ENCODE measurements at regions not wholly inside any gene's neighbourhood (a gene's known extent, or its start where the extent isn't known, plus 50 kb on each side); places are given as distances from the start of the nearest gene placed in this dataset.

DNA sequence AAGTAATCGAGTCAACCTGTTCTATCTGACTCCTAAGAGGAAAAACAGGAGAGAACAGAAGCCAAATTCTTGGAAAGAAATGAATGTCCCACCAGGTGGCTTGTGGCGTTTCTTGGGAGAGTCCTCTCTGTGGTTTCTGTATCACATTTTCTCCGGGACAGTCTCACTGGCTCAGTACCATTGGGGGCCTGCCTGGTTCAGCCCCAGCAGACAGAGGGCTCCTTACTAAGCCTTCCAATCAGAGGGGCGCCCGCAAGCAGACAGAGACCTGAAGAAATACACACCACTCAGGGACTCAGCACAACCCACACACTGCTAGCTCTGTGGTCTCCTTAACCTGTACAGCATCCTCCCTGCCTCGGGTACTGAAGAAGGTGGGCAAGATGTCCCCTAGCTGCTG lies 302.1 kb downstream of the TLE3 start:
- peaks cover 9% of the 10 kb centered on the region for H3K4me1 ChIP-seq
- ChIA-PET POLR2A (no interaction called here), CTCF (interaction anchor here (0.7 to 1.4 kb wide), 4 partner anchors 10 to 304 kb away, joined by 3 to 6 read pairs (median 4); no protein-coding TSS in a partner anchor)
- H3K4me3 ChIP-seq, result no peak overlapping the region
- TF ChIP-seq ZNF302 (CRISPR knock-in tag; IDR thresholded peaks at IDR 0.05), result no peak
- TF ChIP-seq CBX8 (IDR thresholded peaks at IDR 0.05), result no peak
- no peak for TF ChIP-seq ZC3H11A (IDR thresholded peaks at IDR 0.05)
- TF ChIP-seq ZSCAN20 (CRISPR knock-in tag; IDR thresholded peaks at IDR 0.05), result no peak
- no peak for TF ChIP-seq POLR2A (IDR thresholded peaks at IDR 0.05; ENCODE audit: low read length)
- TF ChIP-seq RFX5 (IDR thresholded peaks at IDR 0.05), result no peak
- TF ChIP-seq HOXB5 (CRISPR knock-in tag; IDR thresholded peaks at IDR 0.05), result no peak
- TF ChIP-seq RCOR1 (IDR thresholded peaks at IDR 0.05; ENCODE audit: low read depth, low read length), result no peak
- TF ChIP-seq RARB (CRISPR knock-in tag; IDR thresholded peaks at IDR 0.05), result no peak
- TF ChIP-seq JUNB (IDR thresholded peaks at IDR 0.05), result no peak
- no peak for TF ChIP-seq FOSB (CRISPR knock-in tag; IDR thresholded peaks at IDR 0.05)
- no peak for TF ChIP-seq EP300 (IDR thresholded peaks at IDR 0.05)
- TF ChIP-seq FOSL2 (IDR thresholded peaks at IDR 0.05), result no peak
- TF ChIP-seq FOSL2 (CRISPR knock-in tag; IDR thresholded peaks at IDR 0.05), result no peak
- WGBS (ENCODE audit: missing lambda C conversion rate), result 66% methylated on average over 6 of the region's 6 CpGs
- FAIRE-seq (no peak), DNase-seq (ENCODE audit: low read depth in 1 of 2, low spot score in 1 of 2) (no peak), ATAC-seq (no peak)
- no peak overlapping the region for H3K4me2 ChIP-seq
- peaks cover 9% of the 10 kb centered on the region for H3K9me3 ChIP-seq
- no peak overlapping the region for H3K27ac ChIP-seq

DNA sequence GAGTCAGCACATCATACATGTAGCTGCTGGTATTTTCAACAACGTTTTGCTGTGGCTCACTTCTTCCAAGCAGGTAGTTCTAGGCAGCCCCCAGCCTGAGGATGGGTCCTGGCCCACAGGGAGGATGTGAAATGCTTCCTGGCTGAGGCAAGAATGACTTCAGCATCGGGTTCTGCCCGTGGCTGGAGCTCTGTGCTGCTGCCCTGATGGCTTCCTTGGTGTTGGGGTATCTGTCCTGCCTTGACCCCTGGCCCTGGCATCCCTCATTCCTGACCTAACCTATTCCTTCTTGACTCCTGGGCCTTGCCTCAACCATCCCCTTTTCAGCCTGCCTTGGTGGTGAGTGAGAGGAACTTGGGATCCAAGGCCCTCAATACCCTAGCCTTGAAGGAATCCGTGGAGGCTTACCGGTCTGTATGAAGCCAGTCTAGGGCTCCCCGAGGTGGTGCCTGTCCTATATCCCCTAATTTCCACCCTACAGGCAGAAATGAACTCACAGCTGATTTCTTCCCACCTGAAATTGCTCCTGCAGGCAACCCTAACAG lies 300.6 kb downstream of the TLE3 start:
- no peaks in the 10 kb centered on the region for H3K9me3 ChIP-seq
- FAIRE-seq (no peak), DNase-seq (ENCODE audit: low read depth in 1 of 2, low spot score in 1 of 2) (no peak), ATAC-seq (no peak)
- POLR2A ChIA-PET, result no interaction called here
- H3K4me1 ChIP-seq, result peaks cover 9% of the 10 kb centered on the region
- H3K4me2 ChIP-seq, result no peak overlapping the region
- no peak overlapping the region for H3K27ac ChIP-seq
- H3K4me3 ChIP-seq, result no peak overlapping the region
- TF ChIP-seq MAZ (IDR thresholded peaks at IDR 0.05; ENCODE audit: borderline replicate concordance, low read depth, low read length), result no peak
- peak; percentile 31 for TF ChIP-seq MAFK (IDR thresholded peaks at IDR 0.05; ENCODE audit: partially characterized antibody)
- no peak for TF ChIP-seq NR3C1 (IDR thresholded peaks at IDR 0.05)
- WGBS (ENCODE audit: missing lambda C conversion rate), result 26% methylated on average over 6 of the region's 6 CpGs
- CTCF ChIA-PET, result interaction anchor here (1.6 kb wide), 1 partner anchor 63 kb away, joined by 3 read pairs; no protein-coding TSS in a partner anchor

DNA sequence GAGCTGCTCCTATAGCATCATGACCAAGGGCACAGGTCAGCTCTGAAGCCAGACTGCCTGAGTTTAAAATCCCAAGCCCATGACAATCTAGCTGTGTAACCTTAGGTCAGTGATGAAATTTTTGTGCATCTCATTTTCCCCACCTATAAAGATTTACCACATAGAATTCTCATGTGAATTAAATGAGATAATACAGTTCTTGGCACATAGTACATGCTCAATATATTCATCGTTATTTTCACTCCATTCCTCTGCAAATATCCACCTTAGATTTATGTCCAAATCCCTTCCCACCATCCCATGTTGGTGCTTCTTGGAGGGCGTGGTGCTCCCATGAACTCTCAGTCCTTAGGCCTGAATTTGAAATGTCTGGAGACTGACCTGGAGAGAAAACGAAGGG lies 300.1 kb downstream of the TLE3 start:
- no peak for ATAC-seq
- CTCF ChIA-PET, result interaction anchor here (1.6 kb wide), 1 partner anchor 62 kb away, joined by 3 read pairs; no protein-coding TSS in a partner anchor

DNA sequence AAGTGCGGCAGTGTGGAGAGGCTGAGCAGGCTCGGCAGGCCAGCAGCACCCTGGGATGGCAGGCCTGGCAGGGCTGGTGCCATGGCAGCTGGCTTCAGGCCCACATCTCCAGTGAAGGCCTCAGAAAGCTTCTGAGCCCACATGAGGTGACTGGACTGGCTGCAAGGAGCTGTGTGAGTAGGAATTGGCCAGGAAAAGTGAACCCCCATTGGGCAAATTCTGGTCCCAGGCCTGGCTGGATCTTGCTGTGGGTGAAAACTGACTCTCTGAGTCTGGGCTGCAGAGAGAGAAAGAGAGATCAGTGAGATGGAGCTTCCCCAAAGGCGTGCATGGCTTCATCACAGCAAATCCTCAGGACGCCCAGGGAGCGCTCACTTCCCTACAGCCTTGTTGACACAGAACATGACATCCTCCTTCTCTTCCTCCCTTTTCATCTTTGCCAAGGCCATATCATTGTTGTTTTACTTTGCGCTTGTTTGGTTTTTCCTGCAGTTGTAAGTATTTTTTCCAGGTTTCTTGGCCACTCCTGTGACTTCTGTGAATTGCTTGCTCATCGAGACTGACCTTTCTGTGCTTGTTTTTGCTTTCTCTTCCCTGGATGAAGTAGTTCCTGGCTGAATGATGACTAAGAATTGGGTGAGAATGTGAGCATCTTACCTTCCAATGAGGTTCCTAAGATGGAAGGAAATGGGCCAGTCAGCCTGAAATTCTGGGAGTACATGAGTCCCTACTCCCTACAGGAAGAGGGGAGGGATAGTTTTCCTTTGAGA lies 299.1 kb downstream of the TLE3 start:
- no peak for DNase-seq (ENCODE audit: low read depth in 1 of 2, low spot score in 1 of 2)
- peaks cover 9% of the 10 kb centered on the region for H3K4me1 ChIP-seq
- no peak overlapping the region for H3K4me3 ChIP-seq
- no peak overlapping the region for H3K4me2 ChIP-seq
- 71% methylated on average over 7 of the region's 7 CpGs for WGBS (ENCODE audit: missing lambda C conversion rate)
- H3K27ac ChIP-seq, result no peak overlapping the region
- FAIRE-seq, result no peak
- H3K9me3 ChIP-seq, result no peaks in the 10 kb centered on the region
- CTCF ChIA-PET, result interaction anchor here (1.6 kb wide), 1 partner anchor 61 kb away, joined by 3 read pairs; no protein-coding TSS in a partner anchor
- ATAC-seq, result no peak
- POLR2A ChIA-PET, result no interaction called here
- no peak for TF ChIP-seq GATA3 (IDR thresholded peaks at IDR 0.05; ENCODE audit: borderline replicate concordance)
- no peak for TF ChIP-seq TFCP2L1 (CRISPR knock-in tag; IDR thresholded peaks at IDR 0.05)
- TF ChIP-seq RFX5 (IDR thresholded peaks at IDR 0.05), result no peak
- TF ChIP-seq POLR2AphosphoS2 (conservative IDR thresholded peaks at IDR 0.05; ENCODE audit: low read length), result no peak
- TF ChIP-seq NFE2L2 (conservative IDR thresholded peaks at IDR 0.05; ENCODE audit: low read length), result no peak
- TF ChIP-seq, protein P1, sequence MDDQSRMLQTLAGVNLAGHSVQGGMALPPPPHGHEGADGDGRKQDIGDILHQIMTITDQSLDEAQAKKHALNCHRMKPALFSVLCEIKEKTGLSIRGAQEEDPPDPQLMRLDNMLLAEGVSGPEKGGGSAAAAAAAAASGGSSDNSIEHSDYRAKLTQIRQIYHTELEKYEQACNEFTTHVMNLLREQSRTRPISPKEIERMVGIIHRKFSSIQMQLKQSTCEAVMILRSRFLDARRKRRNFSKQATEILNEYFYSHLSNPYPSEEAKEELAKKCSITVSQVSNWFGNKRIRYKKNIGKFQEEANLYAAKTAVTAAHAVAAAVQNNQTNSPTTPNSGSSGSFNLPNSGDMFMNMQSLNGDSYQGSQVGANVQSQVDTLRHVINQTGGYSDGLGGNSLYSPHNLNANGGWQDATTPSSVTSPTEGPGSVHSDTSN (IDR thresholded peaks at IDR 0.05), result no peak
- no peak for TF ChIP-seq JUN (IDR thresholded peaks at IDR 0.05)
- TF ChIP-seq EHMT2 (IDR thresholded peaks at IDR 0.05; ENCODE audit: low read depth), result no peak
- no peak for TF ChIP-seq ZC3H11A (IDR thresholded peaks at IDR 0.05)
- TF ChIP-seq, protein P2, sequence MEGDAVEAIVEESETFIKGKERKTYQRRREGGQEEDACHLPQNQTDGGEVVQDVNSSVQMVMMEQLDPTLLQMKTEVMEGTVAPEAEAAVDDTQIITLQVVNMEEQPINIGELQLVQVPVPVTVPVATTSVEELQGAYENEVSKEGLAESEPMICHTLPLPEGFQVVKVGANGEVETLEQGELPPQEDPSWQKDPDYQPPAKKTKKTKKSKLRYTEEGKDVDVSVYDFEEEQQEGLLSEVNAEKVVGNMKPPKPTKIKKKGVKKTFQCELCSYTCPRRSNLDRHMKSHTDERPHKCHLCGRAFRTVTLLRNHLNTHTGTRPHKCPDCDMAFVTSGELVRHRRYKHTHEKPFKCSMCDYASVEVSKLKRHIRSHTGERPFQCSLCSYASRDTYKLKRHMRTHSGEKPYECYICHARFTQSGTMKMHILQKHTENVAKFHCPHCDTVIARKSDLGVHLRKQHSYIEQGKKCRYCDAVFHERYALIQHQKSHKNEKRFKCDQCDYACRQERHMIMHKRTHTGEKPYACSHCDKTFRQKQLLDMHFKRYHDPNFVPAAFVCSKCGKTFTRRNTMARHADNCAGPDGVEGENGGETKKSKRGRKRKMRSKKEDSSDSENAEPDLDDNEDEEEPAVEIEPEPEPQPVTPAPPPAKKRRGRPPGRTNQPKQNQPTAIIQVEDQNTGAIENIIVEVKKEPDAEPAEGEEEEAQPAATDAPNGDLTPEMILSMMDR (IDR thresholded peaks at IDR 0.05), result no peak
- TF ChIP-seq CBX8 (IDR thresholded peaks at IDR 0.05), result no peak
- no peak for TF ChIP-seq FOSL2 (IDR thresholded peaks at IDR 0.05)
- TF ChIP-seq FOSL2 (CRISPR knock-in tag; IDR thresholded peaks at IDR 0.05), result no peak
- TF ChIP-seq, protein P3, sequence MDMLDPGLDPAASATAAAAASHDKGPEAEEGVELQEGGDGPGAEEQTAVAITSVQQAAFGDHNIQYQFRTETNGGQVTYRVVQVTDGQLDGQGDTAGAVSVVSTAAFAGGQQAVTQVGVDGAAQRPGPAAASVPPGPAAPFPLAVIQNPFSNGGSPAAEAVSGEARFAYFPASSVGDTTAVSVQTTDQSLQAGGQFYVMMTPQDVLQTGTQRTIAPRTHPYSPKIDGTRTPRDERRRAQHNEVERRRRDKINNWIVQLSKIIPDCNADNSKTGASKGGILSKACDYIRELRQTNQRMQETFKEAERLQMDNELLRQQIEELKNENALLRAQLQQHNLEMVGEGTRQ (IDR thresholded peaks at IDR 0.05), result no peak

More for the DNA sequence above, 300.1 kb downstream of the TLE3 start:
- 51% methylated on average over 3 of the region's 3 CpGs for WGBS (ENCODE audit: missing lambda C conversion rate)
- FAIRE-seq, result no peak
- Histone ChIP-seq H3K4me1 (peaks cover 9% of the 10 kb centered on the region), H3K4me2 (no peak overlapping the region), H3K9me3 (no peaks in the 10 kb centered on the region), H3K27ac (no peak overlapping the region), H3K4me3 (no peak overlapping the region)
- TF ChIP-seq NR3C1 (IDR thresholded peaks at IDR 0.05), result no peak
- no peak for TF ChIP-seq ZFP36 (IDR thresholded peaks at IDR 0.05; ENCODE audit: borderline replicate concordance, partially characterized antibody)
- no peak for TF ChIP-seq EP300 (IDR thresholded peaks at IDR 0.05)
- POLR2A ChIA-PET, result no interaction called here
- DNase-seq (ENCODE audit: low read depth in 1 of 2, low spot score in 1 of 2), result no peak
